ENCODE measurements at regions not wholly inside any gene's neighbourhood (a gene's known extent, or its start where the extent isn't known, plus 50 kb on each side); places are given as distances from the start of the nearest gene placed in this dataset.

GRCh38 chr2:5401115-5401657, 291.0 kb upstream of the SOX11 start:
- no peak overlapping the region for H3K4me3 ChIP-seq
- 55 to 61% methylated on average over 9 of the region's 9 CpGs for WGBS, 2 donors
- intact Hi-C loops (cut with DNase I) = no loop called here
- H3K27ac ChIP-seq = no peak overlapping the region
- H3K4me1 ChIP-seq = no peaks in the 10 kb centered on the region
- DNase-seq = no peak
- TF ChIP-seq CTCF (IDR thresholded peaks at IDR 0.05) = no peak
- no peak for ATAC-seq
- no peaks in the 10 kb centered on the region for H3K9me3 ChIP-seq
- FAIRE-seq = no peak
- no peaks in the 10 kb centered on the region for H3K27me3 ChIP-seq
- H3K36me3 ChIP-seq = no peaks in the 10 kb centered on the region

GRCh38 chr2:5403392-5403791, 288.8 kb upstream of the SOX11 start:
- no peak overlapping the region for H3K27ac ChIP-seq
- 67 to 70% methylated on average over 6 of the region's 6 CpGs for WGBS, 2 donors
- no peak for TF ChIP-seq CTCF (IDR thresholded peaks at IDR 0.05)
- H3K4me3 ChIP-seq = no peak overlapping the region
- H3K36me3 ChIP-seq = no peaks in the 10 kb centered on the region
- intact Hi-C loops (cut with DNase I) = no loop called here
- H3K9me3 ChIP-seq = no peaks in the 10 kb centered on the region
- no peaks in the 10 kb centered on the region for H3K27me3 ChIP-seq
- no peak for DNase-seq
- H3K4me1 ChIP-seq = no peaks in the 10 kb centered on the region
- ATAC-seq = no peak
- FAIRE-seq = no peak

- DNase-seq = no peak
- intact Hi-C loops (cut with DNase I) = no loop called here
- Histone ChIP-seq H3K4me3 (no peak overlapping the region), H3K27me3 (no peaks in the 10 kb centered on the region), H3K4me1 (no peaks in the 10 kb centered on the region), H3K27ac (no peak overlapping the region), H3K36me3 (no peaks in the 10 kb centered on the region), H3K9me3 (no peaks in the 10 kb centered on the region)
- no peak for FAIRE-seq
- no peak for TF ChIP-seq CTCF (IDR thresholded peaks at IDR 0.05)
- WGBS, 2 donors = 22 to 25% methylated on average over 10 of the region's 10 CpGs
- no peak for ATAC-seq
These were observed 282.2 kb upstream of the SOX11 start for GRCh38 chr2:5409898-5410381.

GRCh38 chr2:5410991-5411700, 281.0 kb upstream of the SOX11 start:
- Histone ChIP-seq H3K4me1 (no peaks in the 10 kb centered on the region), H3K4me3 (no peak overlapping the region), H3K36me3 (no peaks in the 10 kb centered on the region), H3K9me3 (no peaks in the 10 kb centered on the region), H3K27me3 (no peaks in the 10 kb centered on the region), H3K27ac (no peak overlapping the region)
- DNase-seq (no peak), FAIRE-seq (no peak), ATAC-seq (no peak)
- intact Hi-C loops (cut with DNase I) = no loop called here
- 68 to 84% methylated on average over 4 of the region's 4 CpGs for WGBS, 2 donors
- TF ChIP-seq CTCF (IDR thresholded peaks at IDR 0.05) = no peak

GRCh38 chr2:5412001-5412400, 280.2 kb upstream of the SOX11 start:
- Histone ChIP-seq H3K9me3 (no peaks in the 10 kb centered on the region), H3K27me3 (no peaks in the 10 kb centered on the region), H3K4me1 (no peaks in the 10 kb centered on the region), H3K4me3 (no peak overlapping the region), H3K27ac (no peak overlapping the region), H3K36me3 (no peaks in the 10 kb centered on the region)
- intact Hi-C loops (cut with DNase I) = no loop called here
- FAIRE-seq (no peak), DNase-seq (no peak), ATAC-seq (no peak)
- WGBS, 2 donors = 86 to 90% methylated on average over 4 of the region's 4 CpGs
- no peak for TF ChIP-seq CTCF (IDR thresholded peaks at IDR 0.05)

Measured in pancreas (tissue), 10 donors.